ENCODE measurements at regions not wholly inside any gene's neighbourhood (a gene's known extent, or its start where the extent isn't known, plus 50 kb on each side); places are given as distances from the start of the nearest gene placed in this dataset.

DNA sequence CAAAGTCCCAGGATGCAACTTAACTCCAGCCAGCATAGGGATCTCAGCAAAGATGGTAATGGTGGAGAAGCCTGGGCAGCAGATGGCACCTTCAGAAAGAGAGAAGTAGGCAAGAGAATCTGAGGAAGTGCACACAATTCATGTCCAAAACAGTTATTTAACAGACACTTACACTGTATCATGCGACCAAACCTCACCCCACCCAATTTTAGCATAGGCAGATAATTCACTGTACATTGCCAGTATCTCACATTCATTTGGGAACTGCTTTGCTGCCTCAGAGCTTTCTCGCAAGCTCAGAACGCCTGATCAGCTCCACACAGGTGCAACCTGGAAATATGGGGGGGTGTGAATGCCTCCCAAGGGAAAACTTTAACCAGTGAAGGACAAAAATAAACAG, 143.0 kb upstream of the MAOA start:
- DNase-seq (no peak), ATAC-seq (no peak)
- TF ChIP-seq, protein P1, sequence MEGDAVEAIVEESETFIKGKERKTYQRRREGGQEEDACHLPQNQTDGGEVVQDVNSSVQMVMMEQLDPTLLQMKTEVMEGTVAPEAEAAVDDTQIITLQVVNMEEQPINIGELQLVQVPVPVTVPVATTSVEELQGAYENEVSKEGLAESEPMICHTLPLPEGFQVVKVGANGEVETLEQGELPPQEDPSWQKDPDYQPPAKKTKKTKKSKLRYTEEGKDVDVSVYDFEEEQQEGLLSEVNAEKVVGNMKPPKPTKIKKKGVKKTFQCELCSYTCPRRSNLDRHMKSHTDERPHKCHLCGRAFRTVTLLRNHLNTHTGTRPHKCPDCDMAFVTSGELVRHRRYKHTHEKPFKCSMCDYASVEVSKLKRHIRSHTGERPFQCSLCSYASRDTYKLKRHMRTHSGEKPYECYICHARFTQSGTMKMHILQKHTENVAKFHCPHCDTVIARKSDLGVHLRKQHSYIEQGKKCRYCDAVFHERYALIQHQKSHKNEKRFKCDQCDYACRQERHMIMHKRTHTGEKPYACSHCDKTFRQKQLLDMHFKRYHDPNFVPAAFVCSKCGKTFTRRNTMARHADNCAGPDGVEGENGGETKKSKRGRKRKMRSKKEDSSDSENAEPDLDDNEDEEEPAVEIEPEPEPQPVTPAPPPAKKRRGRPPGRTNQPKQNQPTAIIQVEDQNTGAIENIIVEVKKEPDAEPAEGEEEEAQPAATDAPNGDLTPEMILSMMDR (IDR thresholded peaks at IDR 0.05 in 4 of 5, conservative IDR thresholded peaks at IDR 0.05 in 1 of 5): no peak
- TF ChIP-seq POLR2A (IDR thresholded peaks at IDR 0.05): no peak
- no peak overlapping the region for H3K4me3 ChIP-seq
- no peaks in the 10 kb centered on the region for H3K27me3 ChIP-seq
- H3K4me1 ChIP-seq: no peaks in the 10 kb centered on the region
- no peaks in the 10 kb centered on the region for H3K9me3 ChIP-seq
- in situ Hi-C loops (cut with MboI; ENCODE audit: low sequenced_read_pairs in 4 of 4) (no loop called here), intact Hi-C loops (cut with DNase I; ENCODE audit: low total_unique reads) (no loop called here)
- no peak overlapping the region for H3K27ac ChIP-seq
- H3K36me3 ChIP-seq: no peaks in the 10 kb centered on the region

DNA sequence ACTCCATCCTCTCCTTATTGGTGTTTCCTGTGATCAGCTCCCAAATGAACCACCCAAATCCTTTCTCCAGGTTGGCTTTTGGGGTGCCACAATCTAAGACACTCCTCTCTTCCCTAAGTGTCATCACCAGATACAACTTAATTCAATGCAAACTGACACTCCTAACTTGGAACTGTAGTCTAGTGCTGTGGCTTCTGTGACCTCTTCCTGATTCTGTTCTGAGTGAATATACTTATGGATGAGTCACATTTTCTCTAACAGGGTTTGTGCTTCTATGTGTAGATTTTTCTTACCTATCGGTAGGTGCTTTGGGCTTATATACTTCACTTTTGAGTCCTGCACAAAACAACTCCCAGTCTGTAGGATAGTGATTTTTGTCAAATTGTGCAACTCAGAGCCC, 141.3 kb upstream of the MAOA start:
- no peak overlapping the region for H3K4me3 ChIP-seq
- no peak overlapping the region for H3K27ac ChIP-seq
- in situ Hi-C loops (cut with MboI; ENCODE audit: low sequenced_read_pairs in 4 of 4) (no loop called here), intact Hi-C loops (cut with DNase I; ENCODE audit: low total_unique reads) (no loop called here)
- no peaks in the 10 kb centered on the region for H3K36me3 ChIP-seq
- no peaks in the 10 kb centered on the region for H3K4me1 ChIP-seq
- H3K27me3 ChIP-seq: no peaks in the 10 kb centered on the region
- ATAC-seq (no peak), DNase-seq (no peak)
- TF ChIP-seq, protein P1 (IDR thresholded peaks at IDR 0.05 in 4 of 5, conservative IDR thresholded peaks at IDR 0.05 in 1 of 5): no peak
- TF ChIP-seq POLR2A (IDR thresholded peaks at IDR 0.05): no peak
- no peaks in the 10 kb centered on the region for H3K9me3 ChIP-seq

DNA sequence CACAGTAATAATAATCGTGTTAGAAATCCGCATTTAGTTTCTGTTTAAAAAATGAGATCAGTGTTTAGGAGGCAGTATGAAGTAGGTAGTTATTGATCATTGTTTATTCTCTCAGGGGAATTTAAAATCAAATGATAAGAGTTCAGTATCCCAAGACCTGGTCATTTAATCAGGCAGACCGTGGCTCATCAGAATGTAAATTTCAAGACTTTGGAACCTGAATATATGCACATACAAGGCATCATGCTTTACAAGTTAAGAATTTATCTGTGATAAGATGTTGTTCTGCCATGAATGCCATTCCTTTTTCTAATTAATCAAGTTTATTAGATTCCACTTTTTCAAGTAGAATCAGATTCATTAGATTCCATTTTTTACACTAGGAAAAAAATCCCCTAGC, 133.5 kb upstream of the MAOA start:
- Histone ChIP-seq H3K27ac (no peak overlapping the region), H3K4me3 (no peak overlapping the region), H3K27me3 (no peaks in the 10 kb centered on the region), H3K9me3 (no peaks in the 10 kb centered on the region), H3K4me1 (no peaks in the 10 kb centered on the region), H3K36me3 (no peaks in the 10 kb centered on the region)
- in situ Hi-C loops (cut with MboI; ENCODE audit: low sequenced_read_pairs in 4 of 4): no loop called here
- TF ChIP-seq POLR2A (IDR thresholded peaks at IDR 0.05): no peak
- TF ChIP-seq, protein P1 (IDR thresholded peaks at IDR 0.05 in 4 of 5, conservative IDR thresholded peaks at IDR 0.05 in 1 of 5): no peak
- ATAC-seq (no peak), DNase-seq (no peak)
- intact Hi-C loops (cut with DNase I; ENCODE audit: low total_unique reads): no loop called here

DNA sequence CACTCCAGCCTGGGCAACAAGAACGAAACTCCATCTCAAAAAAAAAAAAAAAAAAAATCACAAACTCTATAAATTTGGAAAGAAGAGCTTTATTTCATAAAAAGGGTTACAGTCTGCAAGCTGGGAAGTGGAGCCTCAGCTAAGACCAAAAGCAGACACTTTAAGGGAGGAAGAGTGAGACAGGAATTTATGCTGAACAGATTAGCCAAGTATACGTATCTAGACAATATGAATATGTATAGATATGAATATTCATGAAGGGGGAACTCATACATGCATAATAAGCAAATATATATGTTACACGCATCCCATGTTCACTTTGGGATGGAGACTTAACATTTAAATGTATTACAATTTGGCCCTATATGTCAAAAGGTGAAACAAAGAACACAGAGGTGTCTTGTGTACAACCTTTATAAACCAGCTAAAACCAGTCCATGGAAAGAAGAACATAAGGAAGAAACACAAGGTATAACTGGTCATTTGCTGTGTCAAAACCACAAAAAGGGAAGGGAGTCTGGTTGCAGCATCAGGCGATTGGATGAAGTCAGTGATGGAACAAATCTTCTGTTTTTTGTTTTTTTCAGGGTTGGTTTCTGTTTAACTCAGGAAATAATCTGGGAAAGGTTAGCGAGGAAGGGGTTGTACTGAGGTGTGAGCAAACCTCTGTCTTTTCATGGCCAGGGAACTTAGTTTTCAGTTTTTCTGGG, 130.0 kb upstream of the MAOA start:
- Histone ChIP-seq H3K9me3 (no peaks in the 10 kb centered on the region), H3K36me3 (no peaks in the 10 kb centered on the region), H3K27ac (no peak overlapping the region), H3K4me3 (no peak overlapping the region), H3K27me3 (no peaks in the 10 kb centered on the region), H3K4me1 (no peaks in the 10 kb centered on the region)
- no peak for DNase-seq
- intact Hi-C loops (cut with DNase I; ENCODE audit: low total_unique reads) (no loop called here), in situ Hi-C loops (cut with MboI; ENCODE audit: low sequenced_read_pairs in 4 of 4) (loop anchor here in 1 of 4 donors (25.0 kb wide), 1 partner anchor 1739 kb away; no protein-coding TSS in a partner anchor)
- ATAC-seq: no peak
- TF ChIP-seq POLR2A (IDR thresholded peaks at IDR 0.05): no peak
- TF ChIP-seq, protein P1 (IDR thresholded peaks at IDR 0.05 in 4 of 5, conservative IDR thresholded peaks at IDR 0.05 in 1 of 5): no peak

DNA sequence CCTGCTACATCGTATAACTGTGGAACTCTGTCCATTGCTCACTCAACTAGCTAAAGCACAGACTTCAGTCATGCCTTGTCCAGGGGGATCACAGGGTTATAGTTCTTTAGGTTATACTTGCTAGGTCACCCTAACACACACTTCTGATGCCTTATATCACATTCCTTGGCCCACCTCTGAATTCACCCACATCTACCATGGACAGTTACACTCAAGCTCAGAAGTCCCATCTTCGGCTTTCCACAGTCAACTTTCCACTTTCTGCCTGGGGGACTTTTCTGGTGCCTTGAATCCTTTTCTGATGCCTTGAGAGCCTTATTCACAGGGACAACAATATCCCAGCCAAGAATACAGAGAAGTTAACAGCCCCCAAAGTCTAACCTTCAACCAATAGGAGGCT, 129.2 kb upstream of the MAOA start:
- intact Hi-C loops (cut with DNase I; ENCODE audit: low total_unique reads): no loop called here
- Histone ChIP-seq H3K27ac (no peak overlapping the region), H3K27me3 (no peaks in the 10 kb centered on the region), H3K4me1 (no peaks in the 10 kb centered on the region), H3K36me3 (no peaks in the 10 kb centered on the region), H3K4me3 (no peak overlapping the region), H3K9me3 (no peaks in the 10 kb centered on the region)
- no peak for TF ChIP-seq POLR2A (IDR thresholded peaks at IDR 0.05)
- TF ChIP-seq, protein P1 (IDR thresholded peaks at IDR 0.05 in 4 of 5, conservative IDR thresholded peaks at IDR 0.05 in 1 of 5): no peak
- ATAC-seq (no peak), DNase-seq (no peak)
- in situ Hi-C loops (cut with MboI; ENCODE audit: low sequenced_read_pairs in 4 of 4): loop anchor here in 1 of 4 donors (25.0 kb wide), 1 partner anchor 1740 kb away; no protein-coding TSS in a partner anchor
